Stimulated activated CD4-positive, alpha-beta T cell treated with anti-CD3 and anti-CD28 coated beads, Interleukin-4, amount 100 ng/mL, for 24 hours (primary cell): ENCODE measurements at regions not wholly inside any gene's neighbourhood (a gene's known extent, or its start where the extent isn't known, plus 50 kb on each side); places are given as distances from the start of the nearest gene placed in this dataset.
"Not testable (repeated sequence)": the region's sequence is repeated elsewhere in the genome, so short reads cannot be mapped to it uniquely, and the experiment has no call there.

ENCODE experiments used
- DNase-seq: peaks from one replicate; pipeline ENCODE4 v3.0.0-alpha.2; 2020

GRCh38 chr13:26883613-26884257 is 123.1 kb upstream of the GPR12 start:
- DNase-seq = no peak

GRCh38 chr13:26882731-26883130 is 122.1 kb upstream of the GPR12 start:
- DNase-seq = no peak

GRCh38 chr13:26881154-26881553 is 120.6 kb upstream of the GPR12 start:
- DNase-seq = no peak

- DNase-seq = no peak
These were observed 120.1 kb upstream of the GPR12 start for GRCh38 chr13:26880735-26881134.

DNA sequence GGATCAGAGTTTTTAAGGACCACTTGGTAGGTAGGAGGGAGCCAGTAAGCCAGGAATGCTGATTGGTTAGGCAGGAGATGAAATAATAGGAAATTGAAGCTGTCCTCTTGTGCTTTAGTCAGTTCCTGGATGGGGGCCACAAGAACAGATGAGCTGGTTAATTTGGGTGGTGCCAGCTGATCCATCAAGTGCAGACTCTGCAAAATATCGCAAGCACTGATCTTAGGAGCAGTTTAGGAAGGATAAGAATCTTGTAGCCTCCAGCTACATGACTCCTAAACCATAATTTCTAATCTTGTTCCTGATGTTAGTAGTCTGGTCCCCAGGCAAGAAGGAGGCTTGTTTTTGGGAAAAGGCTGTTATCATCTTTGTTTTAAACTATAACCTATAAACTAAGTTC is 117.9 kb upstream of the GPR12 start:
- DNase-seq = no peak

DNA sequence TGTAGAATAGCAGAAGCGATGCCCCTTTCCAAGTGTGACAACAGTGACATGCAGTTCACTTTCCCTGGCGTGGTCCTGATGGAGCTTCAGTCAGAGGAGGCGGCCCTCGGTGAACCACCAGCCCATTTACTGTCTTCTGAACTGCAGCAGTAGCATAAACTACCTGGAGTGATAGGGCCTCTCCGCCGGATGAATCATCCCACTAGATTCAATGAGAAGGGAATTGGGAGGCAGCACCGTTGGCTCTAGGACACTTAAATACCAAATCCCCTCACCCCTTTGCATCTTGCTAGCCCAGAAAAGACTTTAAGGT is 112.8 kb upstream of the GPR12 start:
- DNase-seq = no peak

DNA sequence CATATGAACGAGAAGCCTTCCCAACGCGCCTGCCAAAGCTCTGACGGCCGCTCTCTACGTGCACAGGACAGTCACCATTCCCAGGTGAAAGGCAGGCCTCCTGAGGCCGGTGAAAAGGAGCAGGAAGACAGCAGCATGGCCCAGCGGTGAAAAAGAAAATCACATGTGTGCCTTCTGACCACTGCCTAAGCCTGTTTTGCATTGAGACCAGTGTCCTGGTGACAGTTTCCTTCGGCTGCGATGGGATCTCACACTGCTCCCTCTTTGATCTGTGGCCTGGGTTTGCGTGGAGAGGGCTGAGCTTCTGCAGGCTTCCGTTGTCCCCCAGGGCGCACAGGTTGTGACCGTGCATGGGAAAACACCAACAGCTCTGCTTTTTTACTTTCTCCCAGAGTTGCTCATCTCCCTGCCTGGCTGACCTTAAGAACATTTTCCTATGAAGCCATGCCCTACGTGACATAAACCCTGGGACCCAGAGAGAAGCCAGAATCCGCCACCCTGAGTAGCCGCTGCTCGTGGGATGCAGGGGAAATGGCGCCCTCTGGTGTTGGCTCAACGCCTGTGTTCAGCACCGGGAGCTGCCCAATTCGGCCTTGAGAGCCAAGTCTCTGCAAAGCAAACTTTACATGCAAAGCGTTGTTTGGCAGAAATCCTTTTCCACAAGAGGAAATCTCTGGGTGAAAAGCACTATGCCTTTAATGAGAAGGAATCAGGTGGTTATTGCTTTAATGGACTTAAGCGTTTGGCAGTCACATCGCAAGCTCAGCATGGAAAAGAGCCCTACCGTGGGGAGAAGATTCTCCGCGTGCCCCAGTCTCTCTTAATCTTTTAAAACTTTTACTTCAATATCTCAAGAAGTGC is 112.2 kb upstream of the GPR12 start:
- DNase-seq = peak; percentile 35

DNA sequence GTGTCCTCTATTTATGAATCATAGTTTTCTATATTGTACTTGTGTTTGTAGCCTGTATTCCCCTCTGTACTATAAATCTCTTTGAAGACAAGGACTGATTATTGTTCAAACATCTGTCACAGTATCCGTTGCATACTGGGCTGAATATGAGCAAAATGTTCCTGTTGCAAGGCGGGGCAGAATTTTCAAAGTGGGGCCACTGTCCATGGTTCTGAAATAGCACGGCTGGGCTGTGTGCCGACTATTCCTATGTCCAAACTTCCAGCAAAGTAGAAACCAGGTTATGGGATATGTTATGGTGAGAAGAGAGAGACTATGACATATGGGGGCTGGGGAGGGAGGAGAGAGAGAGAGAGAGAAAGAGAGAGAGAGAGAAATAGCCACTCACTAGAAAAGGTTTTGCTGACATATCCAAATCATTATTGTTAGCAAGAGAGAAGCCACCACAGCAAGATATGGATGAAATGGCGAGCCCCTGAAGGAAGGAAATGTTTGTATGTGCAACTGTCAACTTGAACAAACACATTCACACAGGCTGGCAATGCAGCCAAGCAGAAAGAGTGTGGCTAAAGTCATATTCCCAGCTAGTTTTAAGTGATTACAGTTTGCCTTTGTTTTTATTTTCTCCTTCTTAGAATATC is 107.0 kb upstream of the GPR12 start:
- no peak for DNase-seq

GRCh38 chr13:26864576-26864975 is 104.0 kb upstream of the GPR12 start:
- DNase-seq = no peak

- DNase-seq = no peak
These were observed 101.4 kb upstream of the GPR12 start for GRCh38 chr13:26861941-26862340.

GRCh38 chr13:26855921-26856320 is 95.3 kb upstream of the GPR12 start:
- DNase-seq = no peak

GRCh38 chr13:26855071-26855470 is 94.5 kb upstream of the GPR12 start:
- no peak for DNase-seq

GRCh38 chr13:26853323-26853722 is 92.7 kb upstream of the GPR12 start:
- DNase-seq = no peak

DNA sequence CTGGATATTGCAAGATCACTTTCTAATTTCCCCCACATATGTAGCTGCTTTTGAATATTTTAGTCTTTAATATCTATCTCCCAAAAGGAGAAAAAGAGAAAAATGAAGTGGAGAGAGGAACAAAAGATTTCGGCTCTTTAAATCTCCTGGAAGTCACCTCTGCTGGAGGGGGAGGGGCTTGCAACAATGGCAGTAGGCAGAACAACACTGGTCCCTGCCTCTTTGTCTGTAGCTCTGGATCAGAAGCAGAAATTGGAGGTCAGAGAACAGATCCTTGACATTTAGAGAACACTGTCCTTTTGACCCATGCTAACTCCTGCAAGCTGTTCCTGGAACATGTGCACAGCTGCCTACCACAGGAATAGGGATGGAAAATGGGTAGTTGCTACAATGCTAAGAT is 86.7 kb upstream of the GPR12 start:
- DNase-seq = no peak

DNA sequence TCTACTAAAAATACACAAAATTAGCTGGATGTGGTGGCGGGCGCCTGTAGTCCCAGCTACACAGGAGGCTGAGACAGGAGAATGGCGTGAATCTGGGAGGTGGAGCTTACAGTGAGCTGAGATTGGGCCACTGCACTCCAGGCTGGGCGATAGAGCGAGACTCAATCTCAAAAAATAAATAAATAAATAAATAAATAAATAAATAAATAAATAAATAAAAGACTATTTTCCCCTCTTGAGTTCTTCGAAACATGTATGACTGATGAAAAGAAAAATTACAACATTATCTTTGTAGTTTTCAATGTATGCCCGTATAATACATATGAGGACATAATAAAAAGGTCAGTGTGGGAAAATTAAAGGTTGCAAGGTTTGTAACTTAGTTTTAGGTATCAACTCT is 84.5 kb upstream of the GPR12 start:
- not testable (repeated sequence) for DNase-seq

- no peak for DNase-seq
These were observed 79.1 kb upstream of the GPR12 start for GRCh38 chr13:26839682-26840081.

DNA sequence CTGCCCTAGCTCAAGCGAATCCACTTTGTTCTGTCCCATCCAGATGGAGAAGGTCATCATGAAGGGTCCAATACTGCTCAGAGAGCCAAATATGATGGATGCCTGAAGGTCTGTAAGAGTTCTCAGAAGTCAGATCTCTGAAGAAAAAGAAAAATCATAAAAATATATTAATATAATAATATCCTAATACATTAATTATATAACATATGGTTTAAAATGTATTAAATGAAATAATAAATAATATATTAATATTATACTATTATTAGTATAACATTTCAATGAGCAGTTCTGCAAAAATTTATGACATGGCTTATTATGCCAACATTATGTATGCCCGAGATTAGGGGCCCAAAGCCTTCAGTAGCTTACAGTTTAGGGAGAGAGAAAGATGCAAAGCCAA is 78.2 kb upstream of the GPR12 start:
- DNase-seq = no peak

DNA sequence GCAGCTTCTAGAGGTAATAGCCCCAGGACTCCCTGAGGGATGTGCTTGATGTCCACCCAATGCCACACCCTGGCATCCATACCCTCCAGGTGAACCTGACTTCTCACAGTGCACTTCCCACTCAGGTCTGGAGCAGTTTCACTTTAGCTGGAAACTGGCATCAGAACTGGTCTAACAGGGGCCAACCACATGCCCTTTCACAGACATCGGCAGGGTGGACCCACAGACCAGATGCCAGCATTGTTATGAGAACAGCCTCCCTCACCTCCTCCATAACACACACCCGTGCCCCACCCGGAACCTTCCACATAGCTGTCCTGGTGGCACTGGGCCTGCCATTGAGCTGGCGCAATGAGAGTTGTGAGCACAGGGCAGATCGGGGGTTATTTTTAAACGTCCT is 77.4 kb upstream of the GPR12 start:
- DNase-seq = no peak

DNA sequence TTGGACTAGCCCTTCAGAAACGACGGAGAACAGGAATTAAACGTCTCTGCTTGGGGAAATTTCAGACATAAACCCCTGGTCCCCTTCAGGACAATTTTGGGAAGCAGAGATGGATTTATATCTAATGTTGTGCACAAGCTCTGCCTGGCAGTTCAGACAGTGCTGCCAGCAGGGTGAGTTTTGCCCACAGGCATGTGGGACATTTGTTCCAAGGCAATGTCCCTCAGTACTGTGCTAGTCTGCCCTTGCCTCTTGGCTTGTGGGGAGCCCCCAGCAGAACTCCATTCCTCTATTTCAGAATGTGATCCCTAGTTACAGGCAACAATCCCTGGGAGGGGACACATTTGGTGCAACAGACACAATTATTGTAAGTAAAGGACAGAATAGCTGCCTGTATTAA is 76.5 kb upstream of the GPR12 start:
- no peak for DNase-seq

GRCh38 chr13:26836626-26837025 is 76.0 kb upstream of the GPR12 start:
- DNase-seq = no peak

DNA sequence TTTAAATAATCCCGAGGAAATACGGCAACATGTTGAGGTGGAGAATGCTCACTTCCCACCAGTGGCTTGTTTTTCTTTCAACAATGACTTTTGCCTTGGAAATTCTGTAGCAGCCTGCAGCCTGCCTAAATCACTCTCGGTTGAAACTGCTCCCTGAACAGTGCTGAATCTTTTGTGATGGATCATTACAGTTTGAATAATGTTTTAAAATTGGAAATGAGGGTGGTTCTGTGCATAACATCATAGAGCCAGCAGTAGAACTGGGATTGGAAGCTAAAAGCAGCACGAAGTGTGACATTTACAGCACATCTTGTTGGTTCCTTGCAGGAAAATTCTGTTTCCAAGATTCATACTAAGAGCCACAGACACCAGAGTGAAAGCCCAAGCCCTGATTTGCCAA is 74.1 kb upstream of the GPR12 start:
- DNase-seq = no peak

- DNase-seq = no peak
These were observed 70.8 kb upstream of the GPR12 start for GRCh38 chr13:26831336-26831908.

GRCh38 chr13:26829716-26830115 is 69.1 kb upstream of the GPR12 start:
- no peak for DNase-seq

DNA sequence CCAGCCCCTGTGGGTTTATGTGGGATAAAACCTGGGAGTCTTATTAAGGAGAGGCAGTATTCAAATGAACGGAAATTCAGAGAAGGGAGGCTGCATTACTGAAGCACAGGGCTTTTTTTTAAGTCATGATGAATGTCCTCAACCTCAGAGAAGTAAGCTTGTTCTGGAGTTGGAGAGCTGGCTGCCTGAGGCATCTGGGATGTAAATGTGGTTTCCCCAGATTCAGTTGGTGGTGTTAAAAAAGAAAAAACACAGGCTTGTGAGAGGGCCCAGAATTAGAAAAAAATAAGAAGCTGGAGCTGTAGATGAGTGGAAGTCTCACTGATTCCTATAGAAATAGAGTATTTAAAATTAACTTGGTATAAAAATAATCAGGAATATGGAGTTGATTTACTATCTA is 64.0 kb upstream of the GPR12 start:
- no peak for DNase-seq
